HFF-Myc (cell line): ENCODE measurements at regions not wholly inside any gene's neighbourhood (a gene's known extent, or its start where the extent isn't known, plus 50 kb on each side); places are given as distances from the start of the nearest gene placed in this dataset.

Source experiments
- DNase-seq: peaks from one replicate; pipeline ENCODE4 v3.0.0-alpha.2; 2011; ENCODE audit warnings: low read depth; ENCODE audit errors: extremely low read depth
- H3K4me3 ChIP-seq: replicated peaks from 2 replicates; pipeline ENCODE4 v1.5.1; 2011; ENCODE audit warnings: low read depth, mild to moderate bottlenecking, control low read depth, low read length
- TF ChIP-seq, protein P1 (sequence below): IDR thresholded peaks from 2 replicates; pipeline ENCODE4 v1.5.1; 2012; ENCODE audit warnings: mild to moderate bottlenecking, low read depth, low read length, control low read depth; ENCODE audit errors: missing control alignments

DNA sequence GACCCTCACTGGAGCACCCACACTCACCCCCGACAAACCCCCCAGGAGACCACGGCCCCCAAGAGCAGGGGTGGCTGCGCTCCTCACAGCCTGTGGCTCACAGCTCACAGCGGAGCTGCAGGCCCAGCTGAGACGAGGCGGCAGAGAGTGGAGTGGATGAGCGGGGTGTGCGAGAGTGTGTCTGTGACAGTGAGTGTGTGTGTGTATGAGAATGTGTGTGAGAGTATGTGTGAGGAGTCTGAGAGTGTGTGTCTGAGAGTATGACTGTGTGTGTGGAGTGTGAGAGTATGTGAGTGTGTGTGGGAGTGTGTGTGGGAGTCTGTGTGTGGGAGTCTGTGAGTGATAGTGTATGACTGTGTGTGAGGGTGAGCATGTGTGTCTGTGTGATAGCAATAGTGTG is 55.3 kb upstream of the ID2 start:
- H3K4me3 ChIP-seq = no peak overlapping the region
- no peak for DNase-seq
- TF ChIP-seq, protein P1, sequence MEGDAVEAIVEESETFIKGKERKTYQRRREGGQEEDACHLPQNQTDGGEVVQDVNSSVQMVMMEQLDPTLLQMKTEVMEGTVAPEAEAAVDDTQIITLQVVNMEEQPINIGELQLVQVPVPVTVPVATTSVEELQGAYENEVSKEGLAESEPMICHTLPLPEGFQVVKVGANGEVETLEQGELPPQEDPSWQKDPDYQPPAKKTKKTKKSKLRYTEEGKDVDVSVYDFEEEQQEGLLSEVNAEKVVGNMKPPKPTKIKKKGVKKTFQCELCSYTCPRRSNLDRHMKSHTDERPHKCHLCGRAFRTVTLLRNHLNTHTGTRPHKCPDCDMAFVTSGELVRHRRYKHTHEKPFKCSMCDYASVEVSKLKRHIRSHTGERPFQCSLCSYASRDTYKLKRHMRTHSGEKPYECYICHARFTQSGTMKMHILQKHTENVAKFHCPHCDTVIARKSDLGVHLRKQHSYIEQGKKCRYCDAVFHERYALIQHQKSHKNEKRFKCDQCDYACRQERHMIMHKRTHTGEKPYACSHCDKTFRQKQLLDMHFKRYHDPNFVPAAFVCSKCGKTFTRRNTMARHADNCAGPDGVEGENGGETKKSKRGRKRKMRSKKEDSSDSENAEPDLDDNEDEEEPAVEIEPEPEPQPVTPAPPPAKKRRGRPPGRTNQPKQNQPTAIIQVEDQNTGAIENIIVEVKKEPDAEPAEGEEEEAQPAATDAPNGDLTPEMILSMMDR = no peak

DNA sequence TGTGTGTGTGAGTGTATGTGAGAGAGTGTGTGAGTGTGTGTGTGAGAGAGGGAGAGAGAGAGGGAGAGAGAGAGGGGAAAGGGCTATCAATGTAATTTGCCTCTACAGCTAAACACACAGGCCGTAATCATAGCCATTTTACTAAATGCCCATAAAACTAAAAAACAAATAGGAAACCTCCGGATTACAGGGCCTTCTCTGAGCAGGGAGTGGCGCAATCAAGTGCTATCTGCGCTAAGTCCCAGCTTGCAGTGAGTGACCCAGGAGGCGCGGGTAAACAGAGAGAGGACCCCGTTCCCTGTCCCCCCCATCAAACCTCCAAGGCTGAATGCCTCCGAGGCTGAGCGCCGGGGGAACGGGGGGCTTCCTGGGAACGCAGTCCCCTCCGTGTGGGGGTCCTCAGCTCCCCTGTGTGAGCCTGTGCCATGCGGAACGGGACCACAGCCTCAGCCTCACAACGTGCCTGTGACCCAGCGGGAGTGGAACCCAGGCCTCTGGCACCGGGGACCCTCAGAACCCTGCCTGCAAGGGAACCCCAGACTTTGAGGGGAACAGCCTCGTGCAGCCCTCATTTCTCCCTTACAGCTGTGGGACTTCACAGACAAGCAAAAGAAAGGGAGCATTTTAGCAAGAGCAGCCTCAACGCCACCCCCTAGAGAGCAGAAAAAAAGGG is 54.7 kb upstream of the ID2 start:
- H3K4me3 ChIP-seq = no peak overlapping the region
- TF ChIP-seq, protein P1 = no peak
- DNase-seq = no peak

DNA sequence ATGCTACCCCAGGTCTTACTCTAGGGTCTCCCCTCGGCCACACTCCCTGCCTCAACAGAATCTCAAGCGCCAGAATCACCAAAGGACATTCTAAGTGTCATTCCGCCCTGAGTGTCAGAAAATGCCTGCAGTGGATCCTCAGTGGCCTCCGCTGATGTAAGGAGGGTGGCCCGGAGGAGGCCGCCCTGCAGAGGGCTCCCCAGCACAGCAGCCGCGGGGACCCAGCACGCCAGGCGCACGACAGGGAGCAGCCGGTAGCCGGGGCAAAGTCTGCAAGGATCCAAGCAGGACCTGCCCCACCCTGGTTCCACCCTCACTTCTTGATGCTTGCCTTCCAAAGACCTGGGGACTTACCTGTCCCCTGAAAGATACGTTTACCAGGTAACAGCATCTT is 54.2 kb upstream of the ID2 start:
- DNase-seq = no peak
- TF ChIP-seq, protein P1 = no peak
- H3K4me3 ChIP-seq = no peak overlapping the region

- H3K4me3 ChIP-seq = no peak overlapping the region
- DNase-seq = no peak
- TF ChIP-seq, protein P1 = no peak
Observed at GRCh38 chr2:8628179-8628865, 53.5 kb upstream of the ID2 start.

GRCh38 chr2:8628866-8629209 is 53.0 kb upstream of the ID2 start:
- TF ChIP-seq, protein P1 = no peak
- no peak overlapping the region for H3K4me3 ChIP-seq
- DNase-seq = no peak

DNA sequence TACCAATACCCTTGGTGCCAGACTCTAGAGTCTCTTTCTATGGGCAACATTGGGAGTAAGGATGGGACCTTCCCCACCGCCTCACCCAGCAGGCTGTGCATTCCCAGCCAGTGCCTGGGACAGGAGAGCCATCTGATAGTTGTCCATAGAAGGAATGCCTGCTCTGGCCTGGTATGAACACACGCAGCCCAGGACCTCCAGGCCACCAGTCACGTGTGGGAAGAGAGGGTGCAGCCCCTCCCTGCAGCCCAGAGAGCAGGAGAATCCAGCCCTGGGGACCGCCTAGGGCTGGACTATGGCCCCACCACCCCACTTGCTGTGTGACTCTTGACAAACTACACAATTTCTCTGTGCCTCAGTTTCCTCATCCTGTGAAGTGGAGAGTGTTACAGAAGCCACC is 52.5 kb upstream of the ID2 start:
- no peak overlapping the region for H3K4me3 ChIP-seq

More for the DNA sequence above, 52.5 kb upstream of the ID2 start:
- TF ChIP-seq, protein P1 = no peak
- DNase-seq = no peak
